Effector memory CD8-positive, alpha-beta T cell (primary cell): ENCODE measurements at regions not wholly inside any gene's neighbourhood (a gene's known extent, or its start where the extent isn't known, plus 50 kb on each side); places are given as distances from the start of the nearest gene placed in this dataset.
A peak's percentile ranks its signal among the peaks of the same experiment; 100 is the strongest.

Experiments
- ATAC-seq: fragments of 150-1000 bp; cut with Tn5 transposase; replicated peaks from 2 replicates; pipeline ENCODE4 v1.10.0; 2021; ENCODE audit warnings: mild to moderate bottlenecking, moderate library complexity
- DNase-seq, 3 experiments: peaks; one replicate each; pipeline ENCODE4 v3.0.0; 2021
- H3K27ac Mint-ChIP-seq, 2 donors: one replicate each; pipeline ENCODE4 v1.8.0; 2022; ENCODE audit warnings: mild to moderate bottlenecking in 2 of 2, mixed read lengths in 2 of 2, moderate library complexity in 2 of 2
- H3K27me3 Mint-ChIP-seq, 2 donors: one replicate each; pipeline ENCODE4 v1.8.0; 2022; ENCODE audit warnings: mixed read lengths in 2 of 2
- H3K36me3 Mint-ChIP-seq: one replicate; pipeline ENCODE4 v1.8.0; 2022; ENCODE audit warnings: mild to moderate bottlenecking, moderate library complexity, mixed read lengths; ENCODE audit not compliant: insufficient read depth
- H3K4me1 Mint-ChIP-seq, 2 donors: one replicate each; pipeline ENCODE4 v1.8.0; 2022; ENCODE audit warnings: low read depth in 2 of 2, mixed read lengths in 2 of 2
- H3K4me3 Mint-ChIP-seq, 2 donors: one replicate each; pipeline ENCODE4 v1.8.0; 2022; ENCODE audit warnings: mild to moderate bottlenecking in 2 of 2, mixed read lengths in 2 of 2, moderate library complexity in 2 of 2
- H3K9me3 Mint-ChIP-seq, 2 donors: one replicate each; pipeline ENCODE4 v1.8.0; 2022; ENCODE audit warnings: mixed read lengths in 2 of 2

DNA sequence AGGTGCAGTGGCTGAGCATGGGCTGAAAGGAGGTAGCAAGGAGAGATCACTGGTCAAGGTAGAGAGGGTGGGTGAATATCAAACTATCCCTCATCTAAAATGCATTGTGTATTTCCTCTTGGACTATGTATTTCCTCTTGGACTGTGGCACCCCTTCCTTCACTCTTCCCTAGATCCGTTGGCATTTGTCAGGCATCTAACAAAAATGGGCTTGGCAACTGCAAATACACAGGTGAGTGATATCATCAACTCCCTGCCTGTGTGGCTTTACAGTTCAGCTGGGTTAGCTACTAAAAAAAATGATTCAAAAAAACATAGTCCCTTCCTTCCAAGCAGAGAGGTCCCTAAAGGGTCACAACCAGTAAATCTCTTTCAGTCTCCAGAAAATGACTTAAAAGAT lies 142.8 kb upstream of the FUT8 start:
- H3K4me3 Mint-ChIP-seq: no peak overlapping the region
- DNase-seq (no peak), ATAC-seq (no peak)
- H3K27ac Mint-ChIP-seq: no peak overlapping the region
- no peaks in the 10 kb centered on the region for H3K4me1 Mint-ChIP-seq
- no peaks in the 10 kb centered on the region for H3K36me3 Mint-ChIP-seq
- no peaks in the 10 kb centered on the region for H3K27me3 Mint-ChIP-seq
- no peaks in the 10 kb centered on the region for H3K9me3 Mint-ChIP-seq

DNA sequence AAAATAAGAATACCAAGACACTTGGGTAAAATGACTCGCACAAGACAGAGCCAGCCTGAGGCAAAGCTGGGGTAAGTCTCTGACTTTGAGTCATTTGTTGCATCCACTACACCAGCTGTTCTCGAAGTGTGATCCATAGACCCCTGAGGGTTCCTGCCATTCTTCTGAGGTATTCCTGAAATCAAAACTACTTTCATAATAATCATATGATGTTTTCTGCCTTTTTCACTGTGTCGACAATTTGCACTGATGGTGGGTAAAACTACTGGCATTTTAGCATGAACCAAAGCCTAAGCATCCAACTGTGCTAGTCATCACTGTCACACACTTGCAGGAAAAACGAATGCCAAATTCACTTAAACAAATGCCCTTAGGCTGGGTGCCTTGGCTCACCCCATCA lies 135.5 kb upstream of the FUT8 start:
- no peak overlapping the region for H3K27ac Mint-ChIP-seq
- no peaks in the 10 kb centered on the region for H3K27me3 Mint-ChIP-seq
- DNase-seq (no peak), ATAC-seq (no peak)
- peaks cover 3 to 4% of the 10 kb centered on the region in 2 donors for H3K4me1 Mint-ChIP-seq
- no peak overlapping the region for H3K4me3 Mint-ChIP-seq
- no peaks in the 10 kb centered on the region for H3K9me3 Mint-ChIP-seq
- H3K36me3 Mint-ChIP-seq: no peaks in the 10 kb centered on the region

- DNase-seq (no peak), ATAC-seq (no peak)
- Mint-ChIP-seq H3K27me3 (no peaks in the 10 kb centered on the region), H3K4me3 (no peak overlapping the region), H3K27ac (no peak overlapping the region), H3K9me3 (no peaks in the 10 kb centered on the region), H3K36me3 (no peaks in the 10 kb centered on the region), H3K4me1 (peaks cover 10% of the 10 kb centered on the region in 2 donors)
Observed at GRCh38 chr14:65277580-65278270, 134.8 kb upstream of the FUT8 start.

DNA sequence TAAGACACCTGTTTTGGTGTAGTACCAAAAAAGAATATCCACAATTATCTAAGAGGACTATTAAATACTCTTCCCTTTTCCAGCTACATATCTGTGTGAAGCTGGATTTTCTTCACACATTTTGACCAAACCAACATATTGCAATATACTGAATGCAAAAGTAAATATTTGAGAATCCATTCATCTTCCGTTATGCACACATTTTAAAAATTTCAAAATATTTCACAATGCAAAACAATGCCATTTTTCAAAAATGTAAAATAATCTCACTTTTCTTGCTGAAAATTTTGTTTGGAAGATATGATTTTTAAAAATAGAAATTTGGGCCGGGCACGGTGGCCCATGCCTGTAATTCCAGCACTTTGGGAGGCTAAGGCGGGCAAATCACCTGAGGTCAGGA lies 133.9 kb upstream of the FUT8 start:
- ATAC-seq (no peak), DNase-seq (no peak)
- H3K27ac Mint-ChIP-seq: no peak overlapping the region
- no peaks in the 10 kb centered on the region for H3K27me3 Mint-ChIP-seq
- no peak overlapping the region for H3K4me3 Mint-ChIP-seq
- H3K4me1 Mint-ChIP-seq: peaks cover 16 to 18% of the 10 kb centered on the region in 2 donors
- H3K36me3 Mint-ChIP-seq: no peaks in the 10 kb centered on the region
- H3K9me3 Mint-ChIP-seq: no peaks in the 10 kb centered on the region

DNA sequence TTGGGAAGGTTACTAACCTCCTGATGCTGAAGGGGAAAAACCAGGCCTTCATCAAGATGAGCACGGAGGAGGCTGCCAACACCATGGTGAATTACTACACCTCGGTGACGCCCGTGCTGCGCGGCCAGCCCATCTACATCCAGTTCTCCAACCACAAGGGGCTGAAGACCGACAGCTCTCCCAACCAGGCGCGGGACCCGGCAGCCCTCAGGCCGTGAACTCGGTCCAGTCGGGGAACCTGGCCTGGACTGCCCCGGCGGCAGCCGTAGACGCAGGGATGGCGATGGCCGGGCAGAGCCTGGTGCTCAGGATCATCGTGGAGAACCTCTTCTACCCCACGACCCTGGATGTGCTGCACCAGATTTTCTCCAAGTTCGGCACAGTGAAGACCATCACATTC lies 133.0 kb upstream of the FUT8 start:
- H3K27ac Mint-ChIP-seq: no peak overlapping the region
- no peak for DNase-seq
- peaks cover 16 to 18% of the 10 kb centered on the region in 2 donors for H3K4me1 Mint-ChIP-seq
- H3K27me3 Mint-ChIP-seq: no peaks in the 10 kb centered on the region
- H3K4me3 Mint-ChIP-seq: no peak overlapping the region
- no peaks in the 10 kb centered on the region for H3K36me3 Mint-ChIP-seq
- no peaks in the 10 kb centered on the region for H3K9me3 Mint-ChIP-seq
- no peak for ATAC-seq

DNA sequence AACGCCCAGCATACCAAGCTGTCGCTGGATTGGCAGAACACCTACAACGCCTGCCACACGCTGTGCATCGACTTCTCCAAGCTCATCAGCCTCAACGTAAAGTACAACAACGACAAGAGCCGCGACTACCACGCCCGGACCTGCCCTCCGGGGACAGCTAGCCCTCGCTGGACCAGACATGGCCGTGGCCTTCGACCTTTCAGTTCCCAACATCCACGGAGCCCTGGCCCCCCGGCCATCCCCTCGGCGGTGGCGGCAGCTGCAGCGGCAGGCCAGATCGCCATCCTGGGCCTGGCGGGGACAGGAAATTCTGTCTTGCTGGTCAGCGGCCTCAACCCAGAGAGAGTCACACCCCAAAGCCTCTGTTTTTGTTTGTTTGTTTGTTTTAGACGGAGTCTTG lies 132.6 kb upstream of the FUT8 start:
- no peaks in the 10 kb centered on the region for H3K9me3 Mint-ChIP-seq
- H3K4me1 Mint-ChIP-seq: peaks cover 16 to 18% of the 10 kb centered on the region in 2 donors
- ATAC-seq (no peak), DNase-seq (no peak)
- no peak overlapping the region for H3K27ac Mint-ChIP-seq
- H3K27me3 Mint-ChIP-seq: no peaks in the 10 kb centered on the region
- no peak overlapping the region for H3K4me3 Mint-ChIP-seq
- no peaks in the 10 kb centered on the region for H3K36me3 Mint-ChIP-seq

DNA sequence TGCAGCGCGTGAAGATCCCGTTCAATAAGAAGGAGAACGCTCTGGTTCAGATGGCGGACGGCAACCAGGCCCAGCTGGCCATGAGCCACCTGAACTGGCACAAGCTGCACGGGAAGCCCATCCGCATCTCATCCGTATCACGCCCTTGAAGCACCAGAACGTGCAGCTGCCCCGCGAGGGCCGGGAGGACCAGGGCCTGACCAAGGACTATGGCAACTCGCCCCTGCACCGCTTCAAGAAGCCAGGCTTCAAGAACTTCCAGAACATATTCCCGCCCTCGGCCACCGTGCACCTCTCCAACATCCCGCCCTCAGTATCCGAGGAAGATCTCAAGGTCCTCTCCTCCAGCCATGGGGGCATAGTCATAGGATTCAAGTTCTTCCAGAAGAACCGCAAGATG lies 131.9 kb upstream of the FUT8 start:
- no peak overlapping the region for H3K4me3 Mint-ChIP-seq
- H3K36me3 Mint-ChIP-seq: no peaks in the 10 kb centered on the region
- H3K4me1 Mint-ChIP-seq: peaks cover 16 to 18% of the 10 kb centered on the region in 2 donors
- no peak for ATAC-seq
- H3K27me3 Mint-ChIP-seq: no peaks in the 10 kb centered on the region
- DNase-seq: no peak
- no peaks in the 10 kb centered on the region for H3K9me3 Mint-ChIP-seq
- peak overlapping the region in 1 of 2 donors; percentile 31 for H3K27ac Mint-ChIP-seq

- no peaks in the 10 kb centered on the region for H3K36me3 Mint-ChIP-seq
- H3K27ac Mint-ChIP-seq: peak overlapping the region; percentile 70 to 92
- peak; percentile 45 for ATAC-seq
- H3K4me1 Mint-ChIP-seq: peaks cover 20 to 21% of the 10 kb centered on the region in 2 donors
- DNase-seq: no peak
- H3K27me3 Mint-ChIP-seq: no peaks in the 10 kb centered on the region
- H3K9me3 Mint-ChIP-seq: no peaks in the 10 kb centered on the region
- peak overlapping the region; percentile 71 to 75 for H3K4me3 Mint-ChIP-seq
Observed at GRCh38 chr14:65281991-65282895, 130.3 kb upstream of the FUT8 start.

DNA sequence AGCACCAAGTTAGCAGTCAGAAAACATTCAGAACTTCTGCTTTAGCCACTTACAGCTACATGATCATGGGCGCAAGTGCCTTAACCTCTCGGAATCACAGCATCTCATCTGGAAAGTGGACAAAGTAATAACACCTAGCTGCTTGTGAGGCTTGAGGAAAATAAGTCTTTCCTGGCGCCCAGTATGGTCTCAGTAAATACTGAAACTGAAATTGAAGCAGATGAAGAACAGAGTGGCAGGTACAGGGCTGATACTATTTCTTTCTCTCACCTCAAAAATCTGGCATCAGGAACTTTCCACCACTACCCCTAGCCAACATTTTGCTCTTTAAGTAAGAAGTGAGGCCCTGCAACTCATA lies 129.7 kb upstream of the FUT8 start:
- H3K4me1 Mint-ChIP-seq: peaks cover 26 to 27% of the 10 kb centered on the region in 2 donors
- no peaks in the 10 kb centered on the region for H3K36me3 Mint-ChIP-seq
- no peak for DNase-seq

GRCh38 chr14:65286443-65286842 lies 126.1 kb upstream of the FUT8 start:
- H3K9me3 Mint-ChIP-seq: no peaks in the 10 kb centered on the region
- no peak for DNase-seq
- H3K27ac Mint-ChIP-seq: peak overlapping the region in 1 of 2 donors; percentile 88
- H3K4me3 Mint-ChIP-seq: no peak overlapping the region
- H3K36me3 Mint-ChIP-seq: no peaks in the 10 kb centered on the region
- H3K27me3 Mint-ChIP-seq: no peaks in the 10 kb centered on the region
- no peak for ATAC-seq
- H3K4me1 Mint-ChIP-seq: peaks cover 35 to 39% of the 10 kb centered on the region in 2 donors

More for the DNA sequence above, 129.7 kb upstream of the FUT8 start:
- H3K9me3 Mint-ChIP-seq: no peaks in the 10 kb centered on the region
- H3K27ac Mint-ChIP-seq: peak overlapping the region; percentile 8 to 92
- H3K27me3 Mint-ChIP-seq: no peaks in the 10 kb centered on the region
- peak overlapping the region; percentile 71 to 75 for H3K4me3 Mint-ChIP-seq
- ATAC-seq: no peak

GRCh38 chr14:65287264-65288131 lies 125.0 kb upstream of the FUT8 start:
- peak overlapping the region; percentile 69 to 75 for H3K4me3 Mint-ChIP-seq
- H3K9me3 Mint-ChIP-seq: no peaks in the 10 kb centered on the region
- peak overlapping the region; percentile 88 to 95 for H3K27ac Mint-ChIP-seq
- H3K4me1 Mint-ChIP-seq: peaks cover 30 to 34% of the 10 kb centered on the region in 2 donors
- peak; percentile 8 to 17 (median 13) for DNase-seq
- no peaks in the 10 kb centered on the region for H3K36me3 Mint-ChIP-seq
- no peaks in the 10 kb centered on the region for H3K27me3 Mint-ChIP-seq
- ATAC-seq: peak; percentile 84

- Mint-ChIP-seq H3K27ac (peak overlapping the region; percentile 56 to 60), H3K4me3 (no peak overlapping the region), H3K36me3 (no peaks in the 10 kb centered on the region), H3K27me3 (no peaks in the 10 kb centered on the region), H3K4me1 (peaks cover 23 to 24% of the 10 kb centered on the region in 2 donors), H3K9me3 (no peaks in the 10 kb centered on the region)
- no peak for ATAC-seq
- no peak for DNase-seq
Observed at GRCh38 chr14:65290830-65291229, 121.7 kb upstream of the FUT8 start.

GRCh38 chr14:65291531-65291930 lies 121.0 kb upstream of the FUT8 start:
- no peaks in the 10 kb centered on the region for H3K36me3 Mint-ChIP-seq
- H3K27ac Mint-ChIP-seq: peak overlapping the region in 1 of 2 donors; percentile 56
- no peaks in the 10 kb centered on the region for H3K27me3 Mint-ChIP-seq
- H3K4me3 Mint-ChIP-seq: no peak overlapping the region
- DNase-seq (no peak), ATAC-seq (no peak)
- peaks cover 23 to 24% of the 10 kb centered on the region in 2 donors for H3K4me1 Mint-ChIP-seq
- no peaks in the 10 kb centered on the region for H3K9me3 Mint-ChIP-seq
